ENCODE measurements at regions not wholly inside any gene's neighbourhood (a gene's known extent, or its start where the extent isn't known, plus 50 kb on each side); places are given as distances from the start of the nearest gene placed in this dataset.
"Not testable (repeated sequence)": the region's sequence is repeated elsewhere in the genome, so short reads cannot be mapped to it uniquely, and the experiment has no call there.

DNA sequence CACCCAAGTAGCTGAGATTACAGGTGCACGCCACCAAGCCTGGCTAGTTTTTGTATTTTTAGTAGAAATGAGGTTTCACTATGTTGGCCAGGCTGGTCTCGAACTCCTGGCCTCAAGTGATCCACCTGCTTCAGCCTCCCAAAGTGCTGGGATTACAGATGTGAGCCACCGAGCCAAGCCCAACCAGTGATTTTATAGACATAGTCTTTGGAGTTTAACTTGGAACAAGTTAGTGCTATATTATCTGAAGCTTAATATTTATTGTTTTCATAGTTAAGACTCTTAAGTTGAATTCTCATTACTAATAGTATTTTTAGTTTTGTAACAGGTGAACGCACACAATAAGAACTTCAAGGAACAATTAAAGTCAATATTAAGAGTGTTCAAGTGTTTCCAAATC is 122.1 kb downstream of the SPAG6 start:
- not testable (repeated sequence) for DNase-seq (ENCODE audit: low spot score)

DNA sequence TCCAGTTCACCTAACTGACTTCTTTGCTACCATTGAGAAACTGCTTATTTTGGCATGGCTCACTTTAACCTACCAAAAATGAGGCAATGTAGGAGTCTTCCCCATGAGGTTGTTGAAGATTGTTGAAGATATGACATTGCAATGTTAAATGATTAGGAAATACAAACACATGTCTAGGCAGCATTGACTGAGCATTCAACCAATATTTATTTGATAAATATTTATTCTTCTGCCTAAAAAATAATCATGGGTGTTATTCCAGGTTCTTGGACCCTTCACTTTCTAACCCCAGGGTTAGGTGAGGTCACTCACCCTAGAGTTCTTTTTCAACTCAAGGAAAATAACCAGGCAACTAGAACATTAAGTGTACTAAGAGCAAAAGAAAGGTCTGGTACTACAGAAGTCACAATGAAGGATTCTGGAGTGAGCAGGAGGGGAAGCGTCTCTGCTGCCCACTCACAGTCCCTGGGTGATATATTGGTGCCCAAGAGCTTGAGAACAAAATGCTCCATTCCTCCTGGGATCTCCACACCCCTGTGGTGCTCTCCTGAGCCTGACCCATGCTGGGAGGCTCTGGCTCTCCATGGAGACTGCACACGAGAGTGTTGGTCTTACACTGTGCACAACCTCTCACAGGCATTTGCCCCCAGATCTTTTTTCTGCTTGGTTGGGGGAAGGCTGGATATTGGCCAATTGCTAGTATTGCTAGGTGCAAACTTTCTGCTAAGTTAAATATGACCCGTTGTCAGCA is 123.4 kb downstream of the SPAG6 start:
- no peak for DNase-seq (ENCODE audit: low spot score)

DNA sequence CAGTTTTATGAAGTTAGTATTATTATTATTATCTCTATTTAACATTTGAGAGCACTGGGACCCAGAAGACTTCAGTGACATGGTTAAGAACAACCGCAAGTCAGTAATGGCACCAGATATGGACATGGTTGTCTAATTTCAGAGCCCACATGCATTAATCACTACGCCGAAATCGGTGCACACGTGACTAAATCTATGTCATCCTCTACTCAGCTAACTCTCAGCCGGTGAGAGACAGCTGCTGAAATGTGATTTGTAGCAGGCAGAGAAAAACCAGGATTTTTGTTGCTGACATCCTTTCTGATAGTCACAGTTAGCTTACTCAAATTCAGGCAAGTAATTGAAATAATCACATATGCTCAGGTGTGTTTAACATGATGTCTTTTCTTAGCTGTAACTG is 127.7 kb downstream of the SPAG6 start:
- DNase-seq (ENCODE audit: low spot score), result no peak

DNA sequence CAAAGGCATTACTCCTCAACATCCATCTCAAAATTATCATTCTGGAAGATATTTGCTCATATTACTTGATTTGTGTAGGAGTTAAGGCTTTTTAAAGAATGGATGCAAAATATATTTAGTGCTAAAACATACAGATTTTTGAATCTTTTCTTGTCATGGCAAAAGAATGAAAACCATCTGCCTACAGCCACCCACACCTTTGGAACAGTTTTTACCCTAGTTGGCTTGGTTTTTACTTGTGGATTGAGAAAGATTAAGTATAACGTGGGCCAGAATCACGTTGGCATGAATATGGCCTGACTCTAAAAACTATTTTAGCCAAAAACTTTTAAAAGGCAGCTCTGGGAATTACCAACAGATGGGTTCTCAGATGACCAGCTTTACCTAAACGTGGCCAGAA is 128.2 kb downstream of the SPAG6 start:
- DNase-seq (ENCODE audit: low spot score), result no peak

DNA sequence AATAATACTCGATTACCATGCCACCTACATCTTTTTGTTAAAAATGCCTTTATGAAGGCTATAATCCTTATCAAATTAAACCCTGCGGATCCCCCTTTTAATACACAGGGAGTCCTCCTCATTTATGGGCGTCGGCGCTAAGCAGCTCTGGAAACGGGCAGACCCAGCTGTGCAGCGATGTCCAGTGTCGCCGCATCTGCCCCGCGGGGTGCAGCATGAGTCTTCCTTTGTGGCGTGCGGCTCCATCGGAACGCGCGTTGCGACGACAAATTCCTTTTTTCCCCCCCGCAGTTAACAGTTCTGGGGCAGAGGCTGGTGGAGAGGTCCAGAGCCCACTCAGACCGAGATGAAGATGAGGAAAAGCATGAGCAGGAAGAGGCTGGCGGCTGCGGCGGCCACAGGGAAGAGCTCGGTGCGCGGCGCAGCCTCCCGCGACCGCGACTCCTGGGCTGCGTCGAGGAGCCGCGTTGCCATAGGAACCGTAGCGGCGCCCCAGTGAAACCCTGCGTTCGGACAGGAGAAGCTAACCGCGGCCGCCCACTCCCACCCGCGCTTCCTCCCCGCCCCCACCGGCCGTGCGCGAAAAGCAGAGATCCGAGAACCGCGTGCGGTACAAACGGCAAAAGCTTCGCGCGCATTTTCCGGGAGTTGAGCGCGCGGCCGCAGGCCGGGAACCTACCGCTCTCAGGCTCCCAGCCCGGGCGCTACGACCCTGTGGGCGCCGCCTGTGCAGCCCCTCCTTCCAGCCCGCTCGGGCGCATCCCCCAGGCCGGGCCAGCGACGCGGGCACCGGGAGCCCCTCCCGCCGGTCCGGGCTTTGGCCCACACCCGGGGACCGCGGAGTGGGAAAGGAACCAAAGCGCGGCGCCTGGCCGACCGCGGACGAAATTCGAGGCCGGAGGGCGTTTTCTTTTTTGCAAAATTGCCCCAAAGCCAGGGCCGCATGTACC is 130.6 kb downstream of the SPAG6 start:
- peak; percentile 47 for DNase-seq (ENCODE audit: low spot score)

DNA sequence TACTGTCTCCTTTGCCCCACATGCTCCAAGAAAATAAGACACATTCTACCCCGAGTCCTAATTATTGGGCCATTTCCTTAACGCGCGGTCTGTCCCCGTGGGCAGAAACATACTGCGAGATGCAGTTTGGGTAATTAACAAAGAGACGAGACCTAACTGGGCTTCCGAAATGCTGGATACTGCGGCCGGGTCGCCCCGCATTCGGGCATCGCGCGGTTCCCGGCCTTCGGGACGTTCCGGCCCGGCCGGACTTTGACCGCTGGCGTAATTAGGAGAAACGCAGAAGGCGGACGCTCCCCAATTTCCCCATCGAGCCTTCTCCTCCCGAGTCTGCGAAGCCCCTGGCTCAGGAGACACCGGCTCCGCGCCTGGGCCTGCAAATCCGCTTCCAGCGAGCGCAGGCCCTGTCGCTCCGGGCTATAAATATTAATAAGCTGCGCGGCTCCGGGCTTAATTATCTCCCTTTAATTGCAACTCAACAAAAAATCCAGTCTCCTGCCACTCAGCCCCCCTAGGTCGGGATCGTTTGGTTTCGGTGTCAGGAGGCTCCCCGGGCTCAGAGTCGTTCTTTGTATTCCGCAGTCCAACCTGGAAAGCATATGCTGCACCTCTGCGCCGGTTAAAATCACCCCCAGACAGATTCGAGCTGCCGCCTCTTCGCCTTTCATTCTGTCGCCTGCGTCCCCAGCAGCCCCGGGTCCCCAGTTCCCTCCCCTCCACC is 131.5 kb downstream of the SPAG6 start:
- no peak for DNase-seq (ENCODE audit: low spot score)

DNA sequence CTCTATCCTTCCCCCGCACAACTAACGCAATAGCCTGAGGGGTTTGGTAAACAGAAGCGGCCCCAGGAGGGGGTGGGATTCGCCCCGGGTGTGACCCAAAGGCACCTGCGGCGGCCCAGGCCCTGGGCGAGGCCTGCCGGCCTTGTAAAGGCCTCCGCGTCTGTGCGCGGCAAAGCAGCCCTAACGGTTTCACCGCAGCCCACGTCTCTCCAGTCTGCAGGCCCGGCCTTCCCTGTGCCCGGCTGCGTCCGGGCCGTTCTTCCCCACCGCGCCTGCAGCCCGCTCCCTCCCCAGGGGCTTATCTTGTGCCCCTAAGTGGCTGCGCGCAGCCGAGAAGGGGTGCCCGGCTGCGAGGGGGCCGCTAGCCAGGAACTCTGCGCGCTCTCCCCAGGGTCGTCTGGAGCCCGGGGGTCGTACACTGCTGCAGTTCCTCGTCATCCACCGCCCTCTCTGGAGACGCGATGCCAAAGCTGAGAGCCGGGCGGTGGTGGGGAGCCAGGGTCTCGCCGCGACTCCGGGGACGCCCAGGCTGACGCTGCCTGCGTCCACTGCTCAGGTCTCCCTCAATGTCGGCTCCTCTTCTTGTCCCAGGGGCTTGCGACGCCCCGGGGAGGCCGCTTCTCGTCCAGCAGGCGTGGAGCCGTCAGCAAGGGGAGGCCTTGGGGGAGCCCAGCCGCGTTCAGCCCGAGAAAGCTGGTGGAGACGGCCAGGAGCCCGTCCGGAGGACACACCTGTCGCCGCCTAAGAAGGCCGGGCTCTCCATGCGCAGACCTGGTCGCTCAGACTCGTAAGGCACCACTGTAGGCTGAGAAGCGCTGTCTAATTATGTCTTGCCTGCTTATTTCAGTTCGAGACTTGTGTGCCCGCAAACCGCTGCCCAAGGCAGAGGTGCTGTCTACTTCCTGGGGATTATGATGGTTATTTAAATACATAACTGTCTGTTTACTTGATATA is 132.3 kb downstream of the SPAG6 start:
- no peak for DNase-seq (ENCODE audit: low spot score)

DNA sequence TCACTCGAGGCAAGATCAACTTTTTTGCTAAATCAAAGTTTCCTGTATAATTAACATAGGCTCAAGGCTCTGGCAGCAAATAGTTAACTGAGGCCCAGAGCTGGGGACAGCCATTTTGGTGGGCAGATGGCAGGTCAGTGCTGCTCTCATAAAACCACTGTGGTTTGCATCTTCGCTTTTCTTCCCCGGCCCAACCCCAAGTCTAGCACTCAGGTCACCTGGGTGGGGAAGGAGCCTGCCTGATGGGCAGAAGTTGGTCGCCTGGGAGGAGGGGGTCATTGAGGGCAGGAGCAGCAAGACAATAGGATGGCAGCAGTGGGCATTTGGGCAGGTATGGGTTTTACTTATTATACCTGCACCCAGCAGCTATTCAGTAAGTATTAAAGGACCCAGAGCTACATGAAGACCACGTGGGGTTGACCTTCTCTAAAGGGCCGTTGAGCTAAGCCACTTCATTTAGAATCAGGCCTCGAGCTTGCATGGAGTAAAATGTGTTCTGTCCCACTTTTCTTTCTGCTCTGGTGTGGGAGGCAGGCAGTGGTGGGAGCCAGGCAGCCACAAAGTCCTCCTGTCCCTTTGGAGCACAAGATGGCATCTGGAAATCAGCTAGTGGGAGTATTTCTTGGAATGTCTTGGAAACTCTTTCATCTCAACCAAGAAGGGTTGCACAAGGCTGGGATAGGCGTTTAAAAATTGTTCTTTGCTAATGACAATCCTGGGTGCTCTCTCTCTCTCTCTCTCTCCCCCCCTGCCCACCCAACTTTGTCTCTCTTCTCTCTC is 133.4 kb downstream of the SPAG6 start:
- no peak for DNase-seq (ENCODE audit: low spot score)

DNA sequence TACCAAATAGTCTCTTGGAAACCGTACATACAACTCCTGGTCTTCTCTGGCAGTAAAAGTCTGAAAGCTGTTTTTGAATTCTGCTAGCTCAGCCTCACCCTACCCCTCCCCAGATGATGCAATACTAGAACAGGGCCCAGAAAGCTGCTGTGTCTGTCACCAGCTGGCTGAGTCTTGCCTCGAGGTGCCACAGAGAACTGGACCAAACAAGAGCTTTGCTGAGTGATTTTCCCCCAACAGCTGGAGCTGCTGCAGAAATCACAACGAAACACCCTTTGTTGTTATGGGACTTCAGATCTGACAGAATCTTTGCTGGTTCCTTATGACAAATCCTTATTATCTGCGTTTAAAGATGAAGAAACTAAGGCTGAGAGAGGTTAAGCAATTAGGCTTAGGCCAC is 134.1 kb downstream of the SPAG6 start:
- DNase-seq (ENCODE audit: low spot score), result no peak

DNA sequence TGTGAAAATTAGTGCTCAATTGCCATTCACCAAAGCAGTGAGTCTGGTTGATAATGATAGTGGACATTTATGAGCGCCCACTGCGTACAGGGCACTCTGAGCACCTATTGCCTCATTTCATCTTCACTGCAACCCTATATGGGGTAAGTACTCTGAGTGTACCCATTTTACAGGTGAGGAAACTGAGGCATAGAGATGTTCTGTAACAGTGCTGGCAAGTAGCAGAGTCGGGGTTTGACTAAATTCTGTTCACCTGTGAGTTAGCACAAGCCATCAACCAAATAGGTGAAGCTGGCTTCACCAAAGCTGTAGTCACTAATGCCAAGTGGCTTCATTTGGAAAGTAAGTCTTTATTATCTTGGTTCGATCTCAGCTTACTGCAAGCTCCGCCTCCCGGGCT is 135.8 kb downstream of the SPAG6 start:
- no peak for DNase-seq (ENCODE audit: low spot score)

DNA sequence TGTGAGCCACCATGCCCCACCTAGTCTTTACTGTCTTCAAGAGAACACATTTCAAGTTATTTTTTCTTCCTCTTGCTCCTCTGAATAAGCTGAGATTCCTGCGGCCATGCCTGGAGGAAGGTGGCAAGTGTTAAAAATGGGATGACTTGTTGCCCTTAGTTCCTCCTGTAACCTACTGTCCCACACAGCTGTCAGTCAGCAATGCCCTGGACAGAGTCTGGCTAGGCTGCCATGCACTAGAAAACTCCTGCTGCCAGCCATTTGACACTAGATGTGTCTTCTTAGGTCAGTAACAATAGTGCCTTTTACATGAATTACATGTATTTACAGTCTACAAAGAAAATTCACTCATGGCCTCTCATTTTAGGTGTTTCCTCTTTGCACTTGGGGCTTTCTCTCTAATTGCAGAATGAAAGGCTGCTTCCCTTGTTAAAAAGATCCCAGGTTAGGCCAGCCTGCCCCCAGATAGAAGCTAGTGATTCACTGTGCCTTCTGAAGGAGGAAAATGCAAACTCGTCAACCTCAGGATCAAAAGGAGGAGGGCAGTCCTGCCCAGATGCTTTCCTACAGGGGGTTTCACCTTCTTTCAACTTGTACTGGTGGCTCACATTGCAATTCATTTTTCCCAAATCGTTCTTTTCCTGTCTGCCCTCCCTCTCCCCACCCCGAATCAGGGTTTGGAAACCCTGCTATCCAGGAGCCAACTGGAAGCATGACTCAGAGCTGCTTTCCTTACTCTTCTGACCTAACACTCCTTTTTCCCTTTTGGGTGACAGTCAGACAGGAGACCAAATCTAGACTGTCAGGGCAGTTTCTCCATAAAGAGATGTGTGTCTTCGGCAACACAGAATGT is 136.6 kb downstream of the SPAG6 start:
- peak; percentile 60 for DNase-seq (ENCODE audit: low spot score)

DNA sequence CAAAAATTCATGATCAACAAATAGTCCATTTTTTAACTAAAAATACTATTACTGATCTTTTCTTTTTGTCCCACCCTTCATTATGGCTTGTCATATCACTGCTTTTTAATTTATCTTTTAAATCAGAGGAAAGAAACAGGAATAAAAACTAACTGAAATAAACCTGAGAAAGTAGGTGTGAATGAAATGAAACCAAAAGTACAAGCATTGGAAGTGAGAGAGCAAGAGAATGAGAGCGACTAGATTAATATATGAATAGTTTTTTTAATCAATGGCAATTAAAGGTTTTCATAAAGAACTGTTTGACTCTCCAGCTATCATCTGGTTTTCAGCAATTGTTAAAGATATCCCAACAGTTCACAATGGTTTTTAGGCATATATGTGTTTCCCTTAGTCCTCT is 137.8 kb downstream of the SPAG6 start:
- no peak for DNase-seq (ENCODE audit: low spot score)

Data from AG20443 (cell line).